HG02623 (cell line): ENCODE measurements at regions not wholly inside any gene's neighbourhood (a gene's known extent, or its start where the extent isn't known, plus 50 kb on each side); places are given as distances from the start of the nearest gene placed in this dataset.
"Not testable (repeated sequence)": the region's sequence is repeated elsewhere in the genome, so short reads cannot be mapped to it uniquely, and the experiment has no call there.

Experiments used
- ATAC-seq: cut with Tn5 transposase; IDR thresholded peaks from one replicate; pipeline ENCODE4 v1.9.1; 2021; ENCODE audit warnings: moderate library complexity; ENCODE audit not compliant: unreplicated experiment

DNA sequence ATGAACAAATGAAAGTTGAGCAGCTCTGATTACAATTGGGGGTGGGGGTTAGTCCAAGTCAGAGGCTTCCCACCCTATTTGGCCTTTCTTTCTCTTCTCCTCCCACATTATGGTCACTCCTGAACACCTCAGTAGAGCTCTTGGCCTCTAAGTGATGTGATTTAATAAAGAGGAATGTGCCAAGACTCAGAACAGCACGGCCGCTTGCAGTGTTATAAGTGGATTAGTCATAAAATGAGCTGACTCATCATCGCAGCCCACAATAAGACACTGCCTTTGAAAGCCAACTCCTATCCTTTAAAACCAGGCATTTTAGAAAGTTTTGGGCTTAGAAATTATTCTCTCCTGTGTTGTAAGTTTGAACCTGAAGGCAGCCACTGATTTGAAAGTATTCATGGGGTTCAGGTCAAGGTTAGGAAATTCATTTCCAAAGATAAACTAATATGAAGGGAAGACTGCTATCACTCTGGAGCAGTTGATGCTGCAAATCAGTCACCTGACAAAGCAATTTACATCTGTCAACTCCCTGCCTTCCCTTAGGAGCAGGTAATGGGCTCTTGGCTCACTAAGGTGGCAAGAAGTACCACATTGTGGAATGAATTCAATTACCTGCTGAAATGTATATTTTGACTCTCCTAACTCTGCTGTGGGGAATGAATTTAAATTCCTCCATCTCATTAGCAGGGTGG, 283.6 kb upstream of the NMUR2 start:
- no peak for ATAC-seq

- no peak for ATAC-seq
Observed at GRCh38 chr5:152689250-152689711, 284.2 kb upstream of the NMUR2 start.

GRCh38 chr5:152694231-152694630, 289.2 kb upstream of the NMUR2 start:
- no peak for ATAC-seq

DNA sequence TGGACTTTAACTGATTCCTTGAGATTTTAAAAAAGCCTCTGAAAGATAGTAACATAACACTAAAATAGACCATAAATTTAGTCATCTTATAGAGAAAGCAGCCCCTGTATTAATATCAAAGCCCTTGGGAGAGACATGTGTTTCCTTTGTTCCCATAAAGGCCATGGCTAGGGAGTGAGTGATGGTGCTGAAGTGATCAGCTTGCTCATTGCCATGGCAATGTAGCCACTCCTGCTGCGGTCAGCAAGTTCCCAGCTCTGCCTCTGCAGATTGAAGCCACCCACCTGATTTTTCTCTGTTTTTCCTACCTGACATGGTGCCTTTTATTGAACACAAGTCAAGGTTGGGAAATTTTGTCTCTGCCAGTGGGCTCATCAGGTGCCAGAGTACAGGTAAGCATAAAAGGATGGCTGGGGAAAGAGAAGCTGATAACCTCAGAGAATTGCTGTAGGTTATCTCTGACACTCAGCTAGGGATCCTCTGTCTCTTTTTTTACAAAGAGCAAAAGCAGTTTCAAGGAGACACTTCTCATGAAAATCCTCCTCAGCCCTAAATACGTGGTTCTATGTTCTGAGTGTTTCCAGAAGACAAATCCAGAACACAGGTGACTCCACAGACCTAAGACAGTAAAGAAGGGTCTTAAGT, 296.3 kb upstream of the NMUR2 start:
- ATAC-seq = no peak

GRCh38 chr5:152704286-152704685, 299.2 kb upstream of the NMUR2 start:
- no peak for ATAC-seq

DNA sequence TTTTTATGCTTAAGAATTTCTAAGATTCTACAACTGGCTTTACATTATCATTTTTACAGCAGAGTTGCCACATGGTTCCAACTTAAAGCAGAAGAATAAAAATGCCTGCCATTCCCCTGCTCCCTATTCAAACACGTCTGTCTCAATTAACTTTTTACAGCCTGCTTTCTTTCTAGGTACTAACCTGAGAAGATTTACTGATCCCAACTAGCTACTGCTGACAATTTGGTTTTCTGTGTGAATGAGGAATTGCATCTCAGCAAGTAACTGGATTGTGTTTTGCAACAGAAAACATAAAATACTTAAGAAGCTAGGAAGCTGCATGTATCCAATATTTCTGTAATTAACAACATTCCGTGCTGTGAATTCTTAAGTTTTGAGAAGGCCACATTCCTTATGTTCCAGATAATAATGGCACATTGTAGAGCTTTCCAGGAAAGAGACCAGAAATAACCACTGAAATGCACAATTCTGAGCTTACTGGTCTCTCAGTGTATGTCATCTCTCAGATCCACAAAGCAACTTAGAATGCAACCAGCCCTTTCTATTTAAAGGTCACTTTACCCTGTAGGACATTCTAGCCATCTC, 306.8 kb upstream of the NMUR2 start:
- no peak for ATAC-seq

DNA sequence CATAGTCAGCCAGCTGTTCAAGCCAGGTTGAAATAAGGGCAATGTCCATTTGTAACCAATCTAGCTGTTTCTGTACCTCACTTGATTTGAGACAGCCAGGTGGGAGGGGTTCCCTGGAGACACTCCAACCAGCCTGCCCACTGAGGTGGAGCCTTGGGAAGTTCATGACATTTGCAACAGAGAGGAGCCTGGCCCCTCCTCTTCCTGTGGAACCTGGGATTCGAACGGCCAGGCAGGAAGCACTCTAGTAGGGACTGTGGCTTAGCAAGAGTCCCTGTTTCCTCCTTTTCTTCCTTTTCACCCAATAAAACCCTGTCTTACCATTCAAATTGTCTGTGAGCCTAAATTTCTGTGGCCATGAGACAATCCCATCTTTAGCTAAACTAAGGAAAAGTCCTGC, 312.3 kb upstream of the NMUR2 start:
- ATAC-seq = no peak

GRCh38 chr5:152723482-152723881, 318.4 kb upstream of the NMUR2 start:
- ATAC-seq = no peak

DNA sequence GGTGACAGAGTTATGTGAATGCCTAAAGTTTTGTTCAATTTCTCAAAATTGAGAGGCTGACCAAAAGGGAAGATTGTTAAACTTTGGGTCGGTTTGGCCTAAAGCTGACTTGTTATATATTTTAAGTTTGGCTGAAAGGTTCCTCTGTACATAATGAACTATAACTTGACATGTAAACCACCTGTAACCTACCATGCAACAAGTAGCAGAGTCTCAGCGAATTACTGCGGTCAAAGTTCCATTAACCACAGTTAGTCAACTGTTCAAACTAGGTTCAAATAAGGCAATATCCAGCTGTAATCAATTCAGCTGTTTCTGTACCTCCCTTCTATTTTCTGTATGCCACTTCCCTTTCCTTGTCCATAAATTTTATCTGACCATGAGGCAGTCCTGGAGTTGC, 325.1 kb upstream of the NMUR2 start:
- no peak for ATAC-seq

- no peak for ATAC-seq
Observed at GRCh38 chr5:152736906-152737305, 331.8 kb upstream of the NMUR2 start.

DNA sequence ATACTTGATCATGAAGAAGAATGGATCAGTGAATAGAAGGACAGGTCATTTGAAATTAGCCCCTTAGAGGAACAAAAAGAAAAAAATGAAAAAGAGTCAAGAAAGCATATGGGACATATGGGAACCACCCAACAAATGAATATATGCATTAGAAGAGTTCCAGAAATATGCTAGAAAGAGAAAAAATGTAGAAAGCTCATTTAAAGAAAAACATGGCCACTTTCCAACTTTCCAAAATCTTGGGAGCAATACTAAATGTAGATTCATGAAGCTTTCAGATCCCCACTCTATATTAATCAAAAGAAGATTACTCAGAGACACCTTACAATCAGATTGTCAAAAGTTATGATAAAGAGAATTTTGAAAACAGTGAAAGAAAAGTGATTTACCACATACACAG, 334.8 kb upstream of the NMUR2 start:
- no peak for ATAC-seq

GRCh38 chr5:152741126-152741525, 336.0 kb upstream of the NMUR2 start:
- not testable (repeated sequence) for ATAC-seq

DNA sequence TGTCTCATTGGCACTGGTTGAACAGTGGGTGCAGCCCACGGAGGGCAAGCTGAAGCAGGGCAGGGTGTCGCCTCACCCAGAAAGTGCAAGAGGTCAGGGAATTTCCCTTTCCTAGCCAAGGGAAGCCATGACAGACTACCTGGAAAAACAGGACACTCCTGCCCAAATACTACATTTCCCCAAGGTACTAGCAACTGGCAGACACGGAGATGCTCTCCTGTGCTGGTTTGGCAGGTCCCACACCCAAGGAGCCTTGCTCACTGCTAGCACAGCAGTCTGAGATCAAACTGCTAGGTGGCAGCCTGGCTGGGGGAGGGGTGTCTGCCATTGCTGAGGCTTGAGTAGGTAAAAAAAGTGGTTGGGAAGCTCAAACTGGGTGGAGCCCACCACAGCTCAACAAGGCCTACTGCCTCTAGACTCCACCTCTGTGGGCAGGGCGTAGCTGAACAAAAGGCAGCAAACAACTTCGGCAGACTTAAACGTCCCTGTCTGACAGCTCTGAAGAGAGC, 382.7 kb upstream of the NMUR2 start:
- not testable (repeated sequence) for ATAC-seq

GRCh38 chr5:152801886-152802285, 396.8 kb upstream of the NMUR2 start:
- ATAC-seq = no peak

GRCh38 chr5:152804179-152804578, 399.1 kb upstream of the NMUR2 start:
- no peak for ATAC-seq

GRCh38 chr5:152811988-152812387, 406.9 kb upstream of the NMUR2 start:
- ATAC-seq = no peak

DNA sequence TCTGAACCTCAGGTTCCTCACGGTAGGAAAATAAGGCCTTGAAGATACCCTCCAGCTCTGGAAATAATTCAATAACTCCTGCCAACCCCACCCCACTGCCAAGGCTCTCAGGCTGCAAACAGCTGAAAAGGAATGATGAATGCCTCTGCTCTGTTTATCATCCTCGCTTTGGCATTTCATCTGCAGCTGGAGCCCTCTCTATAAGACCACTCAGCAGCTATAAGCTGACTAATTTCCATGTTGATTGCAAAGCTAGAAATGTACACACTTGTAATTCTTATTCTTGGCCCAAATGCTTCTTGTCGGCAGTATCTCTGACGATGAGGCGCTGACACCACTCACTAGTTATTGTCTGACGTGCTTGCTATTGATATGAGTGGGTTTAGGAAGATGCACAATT, 408.4 kb upstream of the NMUR2 start:
- ATAC-seq = no peak

- no peak for ATAC-seq
Observed at GRCh38 chr5:152819891-152820290, 414.8 kb upstream of the NMUR2 start.

- ATAC-seq = no peak
Observed at GRCh38 chr5:152824316-152824715, 419.2 kb upstream of the NMUR2 start.

DNA sequence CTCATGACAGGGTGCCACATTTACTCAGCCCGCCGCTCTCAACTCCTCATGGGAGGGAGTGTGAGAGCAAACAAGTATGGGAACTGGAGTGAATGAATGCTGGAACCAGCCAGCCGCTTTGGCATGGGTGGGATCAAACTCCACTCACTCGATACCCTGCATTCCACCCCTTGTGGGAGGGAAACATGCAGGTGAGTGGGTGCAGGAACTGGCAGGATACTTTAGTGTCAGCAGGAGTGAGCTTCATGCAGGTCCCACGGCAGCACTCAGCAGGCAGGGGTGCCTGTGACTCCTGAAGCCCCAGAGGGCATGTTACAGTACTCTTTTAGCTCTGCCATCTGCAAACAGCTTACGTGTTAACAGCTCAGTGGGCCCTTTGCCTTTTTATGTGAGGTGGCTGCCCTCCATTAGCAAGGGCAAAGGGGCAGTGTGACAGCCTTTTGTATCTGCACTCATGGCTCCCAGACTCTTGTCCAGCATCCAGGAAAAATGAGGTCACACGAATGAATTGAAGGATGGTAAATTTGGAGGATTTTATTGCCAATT, 433.2 kb upstream of the NMUR2 start:
- ATAC-seq = no peak

- ATAC-seq = no peak
Observed at GRCh38 chr5:152844713-152845112, 439.6 kb upstream of the NMUR2 start.

GRCh38 chr5:152853361-152853760, 448.3 kb upstream of the NMUR2 start:
- ATAC-seq = no peak
